ENCODE measurements at regions not wholly inside any gene's neighbourhood (a gene's known extent, or its start where the extent isn't known, plus 50 kb on each side); places are given as distances from the start of the nearest gene placed in this dataset.
"Not testable (repeated sequence)": the region's sequence is repeated elsewhere in the genome, so short reads cannot be mapped to it uniquely, and the experiment has no call there.

DNA sequence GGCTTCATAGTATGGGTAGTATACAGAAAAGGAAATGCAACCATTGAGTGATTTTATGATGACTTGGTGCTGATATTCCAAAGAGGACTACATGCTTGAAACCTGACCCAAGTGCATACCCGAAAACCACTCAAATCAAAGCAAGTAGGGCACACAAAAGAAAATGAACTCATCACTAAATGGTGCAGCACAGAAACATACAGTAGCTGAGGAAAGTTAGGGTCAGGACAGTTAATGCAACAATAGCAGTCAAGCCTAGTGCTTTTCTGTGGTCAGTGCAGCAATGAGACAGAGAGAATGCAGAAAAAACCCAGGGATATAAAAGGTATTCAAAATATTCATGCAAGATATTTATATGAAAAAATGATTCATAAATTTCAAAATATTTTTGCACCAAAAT lies 711.1 kb downstream of the EPHA7 start:
- no peak for DNase-seq

DNA sequence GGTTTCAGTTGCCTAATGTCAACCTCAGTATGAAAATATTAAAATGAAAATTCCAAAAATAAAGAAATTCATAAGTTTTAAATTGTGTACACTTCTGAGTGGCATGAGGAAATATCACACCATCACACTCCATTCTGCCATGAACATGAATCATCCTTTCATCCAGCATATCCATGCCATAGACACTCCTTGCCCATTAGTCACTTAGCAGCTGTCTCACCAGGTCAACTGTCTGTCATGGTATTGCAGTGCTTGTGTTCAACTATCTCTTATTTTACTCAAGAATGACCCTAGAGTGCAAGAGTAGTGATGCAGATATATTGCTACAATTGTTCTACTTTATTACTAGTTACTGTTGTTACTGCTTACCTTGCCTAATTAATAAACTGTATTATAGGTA lies 712.4 kb downstream of the EPHA7 start:
- DNase-seq = no peak

DNA sequence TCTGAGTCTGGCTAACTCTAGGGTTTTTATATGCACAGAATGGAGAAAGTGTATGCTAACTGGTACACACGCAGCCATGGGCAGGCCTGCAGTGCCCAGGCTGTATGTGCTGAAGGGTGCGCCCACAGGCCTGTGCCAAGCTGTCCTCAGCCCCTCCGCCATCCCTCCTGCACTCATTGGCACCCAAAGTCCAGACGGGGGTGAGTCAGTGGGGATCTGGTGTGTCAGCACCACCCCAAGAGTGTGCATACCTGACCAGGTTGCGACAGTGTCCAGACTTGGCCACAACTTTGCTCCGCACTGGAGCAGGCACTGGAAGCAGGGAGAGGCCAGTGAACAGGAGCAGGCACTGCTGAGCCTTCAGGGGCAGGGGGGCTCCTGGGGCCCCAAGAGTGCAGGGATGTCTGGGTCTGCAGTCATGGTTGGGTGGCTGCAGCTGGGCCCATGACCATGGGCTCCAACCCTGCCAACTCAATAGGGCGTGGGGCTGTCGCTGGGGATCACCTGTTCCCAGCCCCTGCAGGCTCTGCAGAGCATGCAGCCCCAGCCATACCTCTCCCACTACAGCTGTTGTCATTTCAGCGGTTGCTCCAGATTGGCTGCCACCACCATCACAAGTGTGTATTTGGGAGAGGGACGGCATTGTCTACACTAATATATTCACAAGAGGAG lies 717.8 kb downstream of the EPHA7 start:
- no peak for DNase-seq

DNA sequence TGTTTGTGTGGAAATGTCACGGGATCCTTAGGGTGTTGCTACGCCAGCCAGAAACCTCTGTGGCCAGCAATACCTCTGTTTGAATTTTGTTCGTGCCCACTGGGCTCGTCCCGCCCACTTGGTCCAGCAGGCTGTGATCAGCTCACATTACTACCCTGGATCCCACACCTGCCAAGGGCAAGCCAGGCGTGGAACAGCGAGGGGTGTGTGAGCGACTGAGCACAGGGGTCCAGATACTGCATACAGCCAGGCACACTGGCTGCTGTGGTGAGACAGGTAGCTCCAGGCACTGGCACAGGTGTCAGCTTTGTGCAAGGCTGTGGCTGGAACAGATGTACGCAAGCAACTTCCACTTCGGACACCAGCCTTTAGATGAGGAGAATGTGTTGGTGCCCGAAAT lies 718.9 kb downstream of the EPHA7 start:
- no peak for DNase-seq

DNA sequence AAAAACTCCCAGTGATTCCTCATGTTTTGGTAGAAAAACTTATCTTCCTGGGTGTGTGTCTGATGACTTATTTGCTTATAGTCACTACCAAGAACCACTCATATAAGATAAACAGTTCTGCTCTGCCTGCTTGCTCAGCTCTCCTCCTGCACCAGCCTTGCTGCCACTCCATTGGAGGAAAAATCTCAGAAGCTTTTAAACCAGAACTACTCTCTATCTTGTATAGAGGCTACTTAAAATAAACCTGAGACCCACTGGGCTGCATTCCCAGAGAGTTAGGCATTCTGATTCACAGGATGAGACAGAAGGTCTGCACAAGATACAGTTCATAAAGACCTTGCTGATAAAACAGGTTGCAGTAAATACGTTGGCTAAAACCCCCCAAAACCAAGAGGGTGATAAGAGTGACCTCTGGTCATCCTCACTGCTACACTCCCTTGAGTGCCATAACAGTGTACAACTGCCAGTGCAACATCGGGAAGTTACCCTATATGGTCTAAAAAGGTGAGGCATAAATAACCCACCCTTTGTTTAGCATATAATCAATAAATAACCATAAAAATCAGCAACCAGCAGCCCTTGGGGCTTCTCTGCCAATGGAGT lies 728.3 kb downstream of the EPHA7 start:
- peak; percentile 32 for DNase-seq

DNA sequence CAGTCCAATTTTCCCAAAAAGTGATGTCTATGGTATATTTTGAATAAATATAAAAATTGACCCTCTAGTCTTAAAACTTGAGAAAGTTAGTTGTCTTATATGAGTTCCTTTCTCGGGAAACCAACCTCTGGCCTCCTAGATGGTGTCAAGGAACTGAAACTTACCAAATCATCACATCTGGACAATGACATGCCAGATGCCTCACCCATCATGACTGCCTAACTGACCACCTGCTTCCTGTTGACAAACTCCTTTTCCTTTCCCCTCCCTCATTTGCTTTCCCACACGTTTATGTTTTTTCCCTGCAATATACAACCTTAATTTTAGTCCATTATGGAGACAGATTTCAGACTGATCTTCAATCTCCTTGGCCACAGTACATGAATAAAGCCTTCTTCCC lies 731.0 kb downstream of the EPHA7 start:
- no peak for DNase-seq

DNA sequence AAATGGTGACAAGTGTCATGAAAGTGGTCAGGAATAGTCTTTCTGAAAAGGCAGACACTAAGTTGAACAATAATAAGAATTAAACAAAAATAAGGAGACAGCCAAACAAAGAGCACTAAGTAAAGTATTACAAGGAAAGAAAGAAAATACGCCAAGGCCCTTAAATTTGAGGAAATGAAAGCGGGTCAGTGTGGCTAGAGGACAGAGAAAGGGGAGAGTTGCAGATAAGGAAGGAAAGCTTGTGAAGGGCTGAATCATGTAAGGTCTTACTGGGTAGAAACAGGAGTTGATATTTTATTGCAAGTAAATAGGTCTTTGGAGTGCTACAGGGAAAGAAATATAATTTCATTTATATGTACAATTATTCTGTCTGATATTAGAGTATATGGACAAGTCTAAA lies 732.1 kb downstream of the EPHA7 start:
- no peak for DNase-seq

DNA sequence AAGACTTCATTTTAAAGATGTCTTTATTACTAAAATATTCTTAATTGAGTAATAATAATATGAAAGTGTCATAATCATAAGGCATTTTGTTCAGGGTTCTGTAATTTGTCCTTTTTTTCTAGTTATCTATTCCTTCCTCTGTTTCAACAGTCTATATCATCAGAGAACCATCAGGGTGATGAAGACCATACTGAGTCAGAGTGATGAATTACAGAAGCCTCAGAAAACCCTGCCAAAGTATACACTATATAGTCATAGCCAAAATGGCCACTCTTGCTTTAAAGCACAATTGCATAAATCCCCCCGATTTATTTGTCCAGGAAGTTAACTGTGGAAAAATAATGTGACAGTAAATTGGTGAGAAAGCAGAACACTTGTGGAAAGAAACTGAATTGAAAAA lies 735.0 kb downstream of the EPHA7 start:
- no peak for DNase-seq

DNA sequence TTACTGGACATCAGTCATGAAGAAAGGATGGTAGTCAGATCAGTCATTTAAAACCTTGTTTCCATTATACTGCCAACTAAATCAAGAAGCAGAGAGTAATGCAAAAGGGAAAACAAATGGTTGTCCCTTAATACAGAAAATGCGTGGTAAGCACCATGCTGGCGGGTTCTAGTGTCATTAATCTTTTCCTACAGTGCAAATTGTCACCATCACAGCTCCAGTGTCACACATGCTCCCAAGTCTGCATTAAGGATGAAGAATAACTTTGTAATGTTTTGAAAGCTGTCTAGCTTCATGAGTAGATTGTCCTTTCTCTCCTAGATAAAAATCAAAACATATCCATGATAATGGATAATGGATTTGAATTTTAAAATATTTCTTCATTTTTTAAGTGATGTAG lies 735.6 kb downstream of the EPHA7 start:
- no peak for DNase-seq

DNA sequence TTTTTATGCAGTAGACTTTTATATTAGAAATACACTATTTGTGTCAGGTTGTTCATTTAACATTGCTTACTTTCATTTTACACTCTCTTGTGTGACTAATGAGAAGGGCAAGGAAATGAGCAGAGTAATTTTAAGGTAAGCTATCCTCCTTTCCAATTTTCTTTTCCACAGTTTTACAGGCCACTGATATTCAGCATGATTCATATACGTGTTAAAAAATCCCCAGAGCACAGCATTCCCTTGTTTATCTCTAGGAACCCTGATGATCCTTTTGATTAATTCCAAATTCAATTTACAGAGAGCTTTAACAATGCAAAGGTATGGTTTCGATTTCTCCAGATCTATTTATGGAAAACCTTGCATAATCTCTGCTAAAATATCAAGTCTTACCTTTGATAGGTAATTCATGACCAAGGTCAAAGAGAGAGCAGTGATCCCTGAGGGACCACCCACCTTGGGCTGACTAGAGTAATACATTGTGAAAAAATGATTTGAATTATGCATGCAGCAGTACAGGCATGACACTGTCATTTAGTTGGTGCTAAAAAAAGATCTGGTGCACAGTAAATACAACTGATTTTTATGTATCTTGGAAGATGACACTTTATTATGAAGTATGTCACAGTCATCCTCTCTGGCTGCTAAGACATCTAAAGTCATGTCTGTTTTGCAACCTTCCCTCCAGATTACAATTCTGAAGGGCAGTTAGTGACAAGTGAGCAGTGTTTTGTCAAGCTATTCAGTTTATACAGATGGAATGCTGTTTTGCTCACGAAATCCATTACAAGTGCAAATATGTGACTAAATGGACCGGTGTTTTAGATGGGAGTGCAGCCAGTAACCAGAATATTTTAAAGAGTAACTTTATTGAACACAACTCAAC lies 736.6 kb downstream of the EPHA7 start:
- DNase-seq = no peak

DNA sequence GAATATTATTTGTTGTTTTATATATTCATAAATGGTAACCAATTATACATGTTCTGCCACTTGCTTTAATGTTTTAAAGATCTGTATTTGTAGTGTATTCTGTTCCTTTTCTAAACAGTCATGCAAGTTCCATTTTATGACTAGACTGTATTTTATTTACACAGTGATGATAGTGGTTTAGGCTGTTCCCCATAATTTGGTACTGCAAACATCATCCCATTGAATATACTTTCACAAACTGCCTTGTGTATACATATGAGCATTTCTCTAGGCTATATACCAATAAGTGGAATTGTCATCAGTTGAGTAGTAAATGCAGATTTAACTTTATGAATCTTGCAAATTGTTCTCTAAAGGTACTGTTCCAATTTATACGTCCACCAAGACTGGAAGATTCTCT lies 738.0 kb downstream of the EPHA7 start:
- DNase-seq = no peak

DNA sequence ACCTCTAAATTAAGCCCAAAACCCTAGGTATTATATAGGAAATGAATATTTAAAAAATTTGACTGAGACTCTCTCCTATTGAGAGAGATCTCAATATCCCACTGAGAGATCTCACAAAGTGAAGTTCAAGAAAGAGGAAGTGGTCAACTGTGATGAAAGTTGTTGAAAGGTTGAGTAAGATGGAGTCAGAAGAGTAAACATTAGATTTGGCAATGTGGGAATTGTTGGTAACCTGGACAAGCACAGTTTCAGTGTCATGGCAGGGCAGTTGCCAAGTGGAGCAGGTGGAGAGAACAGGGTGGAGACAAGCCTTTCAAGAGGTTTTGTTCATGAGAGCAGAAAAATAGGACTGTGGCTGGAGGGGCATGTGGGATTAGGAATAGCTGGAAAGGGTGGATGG lies 747.9 kb downstream of the EPHA7 start:
- not testable (repeated sequence) for DNase-seq

DNA sequence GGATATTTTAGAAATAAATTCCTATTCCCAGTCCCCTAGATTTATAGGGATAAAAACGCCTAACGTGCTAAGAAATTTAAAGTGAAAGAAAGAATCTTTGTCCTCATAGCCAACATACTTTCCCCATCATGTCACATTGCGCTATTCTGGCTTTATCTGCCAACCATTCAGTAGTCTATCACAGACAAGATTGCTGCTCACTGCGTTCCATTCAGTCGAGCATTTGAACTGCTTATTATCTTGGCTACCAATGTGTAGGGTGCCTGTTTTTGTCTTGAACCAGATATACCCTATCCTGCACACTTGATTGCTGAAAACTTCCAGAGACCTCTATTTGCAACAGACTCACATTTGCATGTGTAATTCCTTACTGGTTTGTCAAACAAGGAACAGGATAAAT lies 751.5 kb downstream of the EPHA7 start:
- no peak for DNase-seq

DNA sequence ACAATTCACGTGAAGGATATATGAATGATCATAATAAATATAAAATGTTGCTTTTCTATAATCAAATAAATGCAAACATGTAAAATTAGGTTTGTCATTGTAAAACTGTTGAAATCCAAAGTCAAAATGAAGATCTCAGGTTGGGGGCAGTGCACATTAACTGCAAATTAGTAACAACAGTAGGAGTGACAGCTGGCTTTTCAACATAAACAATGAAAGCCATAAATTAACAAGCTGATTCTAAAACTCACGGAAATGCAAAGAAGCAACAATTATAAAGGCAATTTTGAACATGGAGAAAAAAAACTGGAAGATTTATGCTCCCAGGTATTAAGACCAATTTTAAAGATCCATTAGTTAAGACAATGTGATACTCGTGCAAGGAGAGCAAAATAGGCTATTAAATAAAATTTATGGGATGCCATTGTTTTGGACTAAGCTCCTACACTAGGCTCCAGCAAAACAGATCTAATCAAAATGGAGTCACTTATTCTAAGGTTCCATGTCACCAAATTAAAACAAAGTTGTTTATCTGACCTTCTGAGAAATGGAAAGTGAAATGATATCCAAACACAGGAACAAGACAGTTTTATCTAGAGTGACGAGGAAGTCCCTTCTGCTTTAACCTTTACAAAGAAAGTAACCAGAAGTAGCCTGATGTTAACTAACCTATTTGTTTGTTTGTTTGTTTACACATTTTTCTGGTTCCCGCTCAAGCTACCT lies 770.8 kb downstream of the EPHA7 start:
- no peak for DNase-seq

DNA sequence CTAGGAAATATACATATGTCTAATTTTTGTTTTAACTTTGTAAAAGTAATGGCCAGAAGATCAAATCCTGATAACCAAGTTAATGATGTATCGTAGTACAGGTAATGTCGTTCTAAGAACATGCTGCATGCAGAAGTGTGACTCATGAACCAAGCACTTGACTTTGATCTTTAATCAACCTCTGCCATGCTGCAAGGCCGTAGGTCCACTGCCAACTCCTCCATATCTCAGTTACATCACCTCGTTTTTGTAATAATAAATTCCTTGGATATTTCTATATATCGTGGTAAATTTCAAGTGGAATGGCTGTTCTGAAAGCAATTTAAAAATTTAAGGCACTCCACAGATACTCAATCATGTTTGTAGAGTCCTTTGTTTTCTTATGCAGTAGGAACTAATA lies 771.7 kb downstream of the EPHA7 start:
- DNase-seq = no peak

DNA sequence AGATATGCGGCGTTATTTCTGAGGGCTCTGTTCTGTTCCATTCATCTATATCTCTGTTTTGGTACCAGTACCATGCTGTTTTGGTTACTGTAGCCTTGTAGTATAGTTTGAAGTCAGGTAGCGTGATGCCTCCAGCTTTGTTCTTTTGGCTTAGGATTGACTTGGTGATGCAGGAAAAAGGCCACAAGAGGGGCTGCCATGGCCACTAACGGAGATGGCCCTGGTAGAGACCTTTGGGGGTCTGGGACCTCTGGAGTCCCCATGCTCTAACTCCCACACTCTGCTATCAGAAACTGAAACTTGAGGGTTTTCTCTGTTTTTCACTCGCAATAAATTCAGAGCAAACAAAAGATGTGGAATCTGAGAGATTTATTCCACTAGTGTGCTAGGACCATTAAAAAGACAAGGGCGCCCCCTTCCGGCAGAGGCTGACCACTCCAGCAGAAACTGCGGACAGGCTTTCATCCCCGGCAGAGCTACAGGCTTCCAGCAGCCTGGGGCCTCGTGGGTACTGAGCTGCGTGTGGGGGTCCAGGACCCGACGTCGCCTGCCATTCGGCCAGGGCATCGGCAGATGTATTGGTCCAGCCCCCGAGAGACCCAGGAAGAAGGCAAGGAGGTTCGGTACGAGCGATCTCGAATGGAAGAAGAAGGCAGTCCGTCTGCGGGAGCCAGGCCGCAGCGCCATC lies 775.1 kb downstream of the EPHA7 start:
- DNase-seq = peak; percentile 5

DNA sequence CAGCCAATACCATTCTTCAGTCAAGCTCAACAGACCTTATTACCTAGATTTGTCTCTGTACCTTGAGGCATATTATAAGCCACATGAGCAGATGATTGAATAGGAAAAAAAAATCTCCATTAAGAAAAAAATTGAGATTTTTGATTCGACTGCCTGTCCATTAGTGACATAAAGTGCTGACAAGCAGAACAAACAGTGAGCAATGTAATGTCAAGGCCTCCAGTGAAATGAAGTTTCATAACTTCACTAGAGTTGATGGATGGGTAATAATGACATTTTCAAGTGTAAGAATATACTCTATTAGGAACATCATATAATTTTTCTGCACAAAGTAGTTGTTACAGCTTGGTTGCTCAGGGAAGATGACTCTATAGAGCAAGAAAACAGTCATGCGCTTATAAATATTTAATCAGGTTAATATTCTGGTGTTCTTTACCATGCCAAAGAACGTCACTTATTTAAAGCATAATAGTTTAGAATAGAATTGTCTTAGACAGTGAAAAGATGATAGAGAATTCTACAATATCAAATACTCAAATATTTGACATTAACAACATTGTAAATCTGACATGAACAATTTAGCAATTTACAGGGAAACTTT lies 783.7 kb downstream of the EPHA7 start:
- DNase-seq = no peak

DNA sequence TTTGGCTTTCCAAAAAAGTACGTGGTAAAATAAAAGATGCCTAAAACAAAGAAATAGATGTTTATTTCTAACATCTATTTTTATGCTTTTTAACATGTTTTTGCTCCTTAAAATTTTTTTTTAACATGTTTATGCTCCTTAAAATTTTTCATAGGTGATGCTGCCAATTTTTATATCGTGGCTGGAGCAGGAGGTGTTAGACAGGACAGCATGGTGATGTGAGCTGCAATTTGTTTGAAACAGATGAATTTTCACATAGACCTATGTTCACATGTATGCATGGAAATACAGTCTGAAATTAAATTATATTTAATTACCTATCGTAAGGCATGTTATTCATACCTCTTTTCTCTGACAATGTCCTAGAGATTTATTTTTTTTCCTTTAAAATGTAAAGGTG lies 784.8 kb downstream of the EPHA7 start:
- DNase-seq = no peak

DNA sequence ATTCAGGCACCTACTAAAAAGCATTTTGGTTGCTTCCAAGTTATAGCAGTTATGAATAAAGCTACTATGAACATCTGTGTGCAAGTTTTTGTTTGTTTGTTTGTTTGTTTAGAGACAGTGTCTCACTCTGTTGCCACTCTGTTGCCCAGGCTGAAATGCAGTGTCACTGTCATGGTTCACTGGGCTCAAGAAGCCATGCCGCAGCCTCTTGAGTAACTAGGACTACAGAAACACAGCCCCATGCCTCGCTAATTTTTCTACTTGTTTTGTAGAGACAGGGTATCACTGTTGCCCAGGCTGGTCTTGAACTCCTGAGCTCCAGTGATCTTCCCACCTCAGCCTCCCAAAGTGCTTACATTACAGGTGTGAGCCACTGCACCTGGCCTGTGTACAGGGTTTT lies 795.9 kb downstream of the EPHA7 start:
- no peak for DNase-seq

DNA sequence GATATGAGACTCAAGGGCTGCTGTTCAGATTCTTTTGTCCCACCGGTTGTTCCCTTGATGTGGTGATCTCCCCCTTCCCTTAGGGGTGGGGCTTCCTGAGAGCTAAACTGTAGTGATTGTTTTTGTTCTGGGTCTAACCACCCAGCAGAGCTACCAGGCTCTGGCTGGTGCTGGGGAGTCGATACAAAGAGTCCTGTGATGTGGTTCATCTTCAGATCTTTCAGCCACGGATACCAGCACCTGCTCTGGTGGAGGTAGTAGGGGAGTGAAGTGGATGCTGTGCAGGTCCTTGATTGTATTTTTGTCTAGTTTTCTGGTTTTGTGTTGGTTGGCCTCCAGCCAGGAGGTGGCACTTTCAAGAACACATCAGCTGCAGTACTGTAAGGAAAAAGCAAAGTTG lies 801.6 kb downstream of the EPHA7 start:
- no peak for DNase-seq

DNA sequence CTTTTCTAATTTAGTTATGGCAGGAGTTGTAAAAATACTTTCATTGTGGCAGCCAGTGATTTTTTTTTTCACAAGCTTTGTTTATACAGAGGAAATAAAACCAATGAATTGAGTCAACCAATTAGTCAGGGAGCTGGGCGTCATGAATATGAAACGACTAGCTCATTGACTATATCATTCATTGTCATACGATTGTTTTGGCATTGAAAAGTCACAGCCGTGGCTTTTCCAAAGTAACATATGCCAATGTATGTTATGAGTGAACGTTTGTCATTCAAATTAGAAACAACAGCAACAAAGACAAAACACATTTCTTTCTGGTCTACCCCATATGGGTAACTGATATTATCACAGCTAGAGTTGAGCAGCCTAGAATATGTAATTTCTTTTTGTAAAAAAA lies 810.6 kb downstream of the EPHA7 start:
- no peak for DNase-seq

DNA sequence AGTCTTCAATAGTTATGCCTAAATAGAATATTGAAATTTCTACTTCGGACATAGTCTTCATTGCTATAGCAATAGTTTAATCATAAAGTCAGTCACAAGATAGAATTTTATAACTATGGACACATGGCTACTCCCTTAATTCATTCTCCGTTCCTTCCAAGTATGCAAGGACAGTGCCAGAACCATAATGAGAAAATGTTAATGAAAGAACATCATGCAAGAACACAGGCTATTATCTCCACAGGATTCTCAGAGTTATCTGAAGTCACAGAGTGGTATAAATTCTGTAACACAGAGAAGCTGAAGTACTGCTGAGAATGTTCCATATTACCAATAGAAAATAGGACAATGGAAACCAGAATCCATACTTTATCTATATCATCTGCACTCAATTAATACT lies 826.2 kb downstream of the EPHA7 start:
- DNase-seq = no peak
